Panc1 (cell line): ENCODE measurements at regions not wholly inside any gene's neighbourhood (a gene's known extent, or its start where the extent isn't known, plus 50 kb on each side); places are given as distances from the start of the nearest gene placed in this dataset.

Experiments
- ATAC-seq: fragments of 200-7000 bp; cut with Tn5 transposase; 2 replicates; pipeline ENCODE4 v1.9.1; 2020; ENCODE audit warnings: mild to moderate bottlenecking, moderate library complexity
- BruUV-seq: library from RNA; stranded (reverse); fragments of 400-500 nt; replicated peaks from 2 replicates; lab custom pipeline; 2021; lab: Mats Ljungman, UMichigan
- CTCF ChIA-PET: fragments of 300-600 bp; sonication (Branson Sonifier 250); formaldehyde crosslinking; loops from one replicate; lab custom pipeline; 2022; ENCODE audit warnings: antibody characterized with exemption; lab: Charles Lee
- POLR2A ChIA-PET: fragments of 300-600 bp; sonication (Branson Sonifier 250); formaldehyde crosslinking; loops from one replicate; lab custom pipeline; 2022; ENCODE audit warnings: antibody characterized with exemption; lab: Charles Lee
- DNase-seq: peaks from one replicate; pipeline ENCODE4 v3.0.0-alpha.2; 2010; ENCODE audit warnings: low read depth, low spot score
- H3K27ac ChIP-seq: 2 replicates; pipeline ENCODE4 v1.5.1; 2011; ENCODE audit warnings: mild to moderate bottlenecking, low read length, inconsistent platforms
- H3K27me3 ChIP-seq: fragments of 200-500 bp; sonication (Bioruptor generic); 2 replicates; pipeline ENCODE4 v1.6.0; 2014; ENCODE audit warnings: low read length, inconsistent platforms; ENCODE audit not compliant: control insufficient read depth, insufficient read depth
- H3K36me3 ChIP-seq: fragments of 200-500 bp; sonication (Bioruptor generic); 2 replicates; pipeline ENCODE4 v1.5.1; 2014; ENCODE audit warnings: inconsistent platforms, mild to moderate bottlenecking, low read length, moderate library complexity; ENCODE audit not compliant: control insufficient read depth, insufficient read depth
- H3K4me1 ChIP-seq: 2 replicates; pipeline ENCODE4 v1.5.1; 2011; ENCODE audit warnings: inconsistent platforms, mild to moderate bottlenecking, low read length, moderate library complexity; ENCODE audit not compliant: control insufficient read depth, insufficient read depth
- H3K4me3 ChIP-seq, 2 experiments: 2 replicates each; pipeline ENCODE4 v1.5.1; 2011 to 2012; ENCODE audit warnings: low read depth in 2 of 2, low read length in 2 of 2, mild to moderate bottlenecking in 2 of 2, inconsistent platforms in 1 of 2, moderate library complexity in 1 of 2
- H3K9me3 ChIP-seq: fragments of 200-500 bp; sonication (Bioruptor generic); 2 replicates; pipeline ENCODE4 v1.5.1; 2014; ENCODE audit warnings: low read depth, mild to moderate bottlenecking, inconsistent platforms, low read length, moderate library complexity; ENCODE audit not compliant: control insufficient read depth, insufficient read depth
- CTCF ChIP-seq: fragments of 450-650 bp; IDR thresholded peaks from 2 replicates; pipeline ENCODE4 v1.5.1; 2017; ENCODE audit warnings: mild to moderate bottlenecking
- POLR2AphosphoS5 ChIP-seq: IDR thresholded peaks from 2 replicates; pipeline ENCODE4 v1.6.1; 2012; ENCODE audit warnings: mild to moderate bottlenecking, low read depth, low read length, moderate library complexity
- REST ChIP-seq, 2 experiments: IDR thresholded peaks; 2 replicates each; pipeline ENCODE4 v1.6.1; 2011 to 2012; ENCODE audit warnings: low read depth in 2 of 2, control low read depth in 1 of 2, low read length in 1 of 2, mild to moderate bottlenecking in 1 of 2, moderate library complexity in 1 of 2; ENCODE audit not compliant: insufficient read depth in 1 of 2
- SIN3A ChIP-seq: IDR thresholded peaks from 2 replicates; pipeline ENCODE4 v1.6.1; 2012; ENCODE audit warnings: low read depth, mild to moderate bottlenecking, low read length, moderate library complexity, borderline replicate concordance; ENCODE audit not compliant: insufficient read depth
- TCF7L2 ChIP-seq: IDR thresholded peaks from 2 replicates; pipeline ENCODE4 v1.6.1; 2011; ENCODE audit warnings: mild to moderate bottlenecking, low read depth, low read length, inconsistent platforms
- in situ Hi-C: cut with HindIII; loops from 2 replicates; pipeline ENCODE4 v1.10.0; 2016; ENCODE audit warnings: low sequenced_read_pairs, low pct_unique_long_range_greater_than_20kb
- intact Hi-C: fragments of 100-400 bp; cut with micrococcal nuclease; formaldehyde crosslinking; loops from one replicate; pipeline ENCODE4 v1.10.0; 2022; ENCODE audit not compliant: unreplicated experiment

- in situ Hi-C loops: no loop called here
- Histone ChIP-seq H3K4me3 (no peak overlapping the region), H3K9me3 (no peaks in the 10 kb centered on the region), H3K4me1 (no peaks in the 10 kb centered on the region), H3K36me3 (no peaks in the 10 kb centered on the region), H3K27ac (no peak overlapping the region), H3K27me3 (no peaks in the 10 kb centered on the region; the same call in 1 of the 2 replicates)
- ATAC-seq: no peak
- DNase-seq: no peak
- ChIA-PET POLR2A (no interaction called here), CTCF (no interaction called here)
- TF ChIP-seq CTCF: no peak
- no peak for TF ChIP-seq REST (IDR thresholded peaks at IDR 0.05; ENCODE audit: insufficient read depth in 1 of 2, low read depth in 2 of 2, low read length in 1 of 2)
- no peak for TF ChIP-seq TCF7L2
- no peak for TF ChIP-seq POLR2AphosphoS5
- no peak for TF ChIP-seq SIN3A
- intact Hi-C loops: no loop called here
- no TSS peak for BruUV-seq
Measured at GRCh38 chr5:10157085-10157669, 92.5 kb downstream of the ATPSCKMT start.

- intact Hi-C loops: no loop called here
- no TSS peak for BruUV-seq
Measured at GRCh38 chr5:10155897-10156667, 93.6 kb downstream of the ATPSCKMT start.

More at GRCh38 chr5:10155897-10156667, 93.6 kb downstream of the ATPSCKMT start:
- ChIA-PET CTCF (no interaction called here), POLR2A (no interaction called here)
- TF ChIP-seq TCF7L2 (no peak), CTCF (no peak), POLR2AphosphoS5 (no peak), REST (IDR thresholded peaks at IDR 0.05; ENCODE audit: insufficient read depth in 1 of 2, low read depth in 2 of 2, low read length in 1 of 2) (no peak), SIN3A (no peak)
- DNase-seq (no peak), ATAC-seq (no peak)
- Histone ChIP-seq H3K4me1 (no peaks in the 10 kb centered on the region), H3K36me3 (no peaks in the 10 kb centered on the region), H3K27me3 (no peaks in the 10 kb centered on the region), H3K27ac (no peak overlapping the region), H3K9me3 (no peaks in the 10 kb centered on the region), H3K4me3 (no peak overlapping the region)
- in situ Hi-C loops: no loop called here
